ENCODE measurements at regions not wholly inside any gene's neighbourhood (a gene's known extent, or its start where the extent isn't known, plus 50 kb on each side); places are given as distances from the start of the nearest gene placed in this dataset.

DNA sequence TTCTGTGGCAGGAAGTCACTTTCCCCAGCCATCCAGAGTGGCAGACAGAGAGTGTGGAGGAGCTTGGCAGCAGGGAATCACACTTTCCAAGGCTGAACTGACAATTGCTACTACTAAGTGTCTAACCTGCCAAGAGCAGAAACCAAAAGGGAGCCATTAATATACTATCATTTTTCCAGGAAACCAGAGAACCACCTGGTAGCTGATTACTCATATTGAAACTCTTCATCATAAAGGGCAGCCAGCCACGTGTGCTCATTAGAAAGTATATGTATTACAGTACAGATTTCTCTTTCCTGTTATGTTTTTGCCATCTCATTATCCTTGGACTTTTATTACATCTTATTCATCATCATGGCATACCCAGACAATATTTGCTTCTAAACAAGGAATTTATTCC lies 374.9 kb downstream of the GXYLT1 start:
- Mint-ChIP-seq H3K36me3 (no peaks in the 10 kb centered on the region), H3K4me3 (no peak overlapping the region), H3K27ac (no peak overlapping the region), H3K9me3 (peaks cover 4% of the 10 kb centered on the region), H3K27me3 (ENCODE audit: low read depth) (no peaks in the 10 kb centered on the region), H3K4me1 (no peaks in the 10 kb centered on the region)
- TF ChIP-seq RORB (CRISPR knock-in tag; IDR thresholded peaks at IDR 0.05) (no peak), ESRRA (CRISPR knock-in tag; IDR thresholded peaks at IDR 0.05; ENCODE audit: borderline replicate concordance) (no peak)
- TF ChIP-seq, protein P1, sequence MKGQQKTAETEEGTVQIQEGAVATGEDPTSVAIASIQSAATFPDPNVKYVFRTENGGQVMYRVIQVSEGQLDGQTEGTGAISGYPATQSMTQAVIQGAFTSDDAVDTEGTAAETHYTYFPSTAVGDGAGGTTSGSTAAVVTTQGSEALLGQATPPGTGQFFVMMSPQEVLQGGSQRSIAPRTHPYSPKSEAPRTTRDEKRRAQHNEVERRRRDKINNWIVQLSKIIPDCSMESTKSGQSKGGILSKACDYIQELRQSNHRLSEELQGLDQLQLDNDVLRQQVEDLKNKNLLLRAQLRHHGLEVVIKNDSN (CRISPR knock-in tag; IDR thresholded peaks at IDR 0.05), result no peak
- CTCF ChIA-PET, result no interaction called here
- DNase-seq (ENCODE audit: low spot score), result no peak
- ATAC-seq, result no peak
- POLR2A ChIA-PET, result no interaction called here

DNA sequence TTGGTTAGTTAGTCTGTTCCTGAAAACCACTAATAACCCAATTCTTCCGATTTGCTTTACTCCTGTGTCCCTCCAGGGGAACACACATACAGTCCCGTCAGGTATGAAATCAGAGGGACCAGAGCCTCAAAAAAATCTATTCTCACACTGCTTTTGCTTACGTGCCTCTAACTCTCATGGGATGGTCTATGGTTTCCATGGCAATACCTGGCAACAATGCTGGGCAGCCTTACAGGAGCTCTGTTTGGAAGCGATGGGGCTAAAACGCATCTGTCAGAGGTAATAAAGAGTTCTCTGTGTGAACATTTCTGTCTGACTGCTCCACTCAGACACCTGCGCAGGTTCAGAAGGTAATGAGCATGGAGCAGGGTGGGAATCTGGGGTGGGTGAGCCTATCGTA lies 376.2 kb downstream of the GXYLT1 start:
- CTCF ChIA-PET, result no interaction called here
- ATAC-seq (no peak), DNase-seq (ENCODE audit: low spot score) (no peak)
- H3K27ac Mint-ChIP-seq, result no peak overlapping the region
- peaks cover 2% of the 10 kb centered on the region for H3K9me3 Mint-ChIP-seq
- no peak overlapping the region for H3K4me3 Mint-ChIP-seq
- POLR2A ChIA-PET, result no interaction called here
- TF ChIP-seq, protein P2, sequence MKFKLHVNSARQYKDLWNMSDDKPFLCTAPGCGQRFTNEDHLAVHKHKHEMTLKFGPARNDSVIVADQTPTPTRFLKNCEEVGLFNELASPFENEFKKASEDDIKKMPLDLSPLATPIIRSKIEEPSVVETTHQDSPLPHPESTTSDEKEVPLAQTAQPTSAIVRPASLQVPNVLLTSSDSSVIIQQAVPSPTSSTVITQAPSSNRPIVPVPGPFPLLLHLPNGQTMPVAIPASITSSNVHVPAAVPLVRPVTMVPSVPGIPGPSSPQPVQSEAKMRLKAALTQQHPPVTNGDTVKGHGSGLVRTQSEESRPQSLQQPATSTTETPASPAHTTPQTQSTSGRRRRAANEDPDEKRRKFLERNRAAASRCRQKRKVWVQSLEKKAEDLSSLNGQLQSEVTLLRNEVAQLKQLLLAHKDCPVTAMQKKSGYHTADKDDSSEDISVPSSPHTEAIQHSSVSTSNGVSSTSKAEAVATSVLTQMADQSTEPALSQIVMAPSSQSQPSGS (CRISPR knock-in tag; IDR thresholded peaks at IDR 0.05; ENCODE audit: borderline replicate concordance, low read depth), result no peak
- TF ChIP-seq, protein P3, sequence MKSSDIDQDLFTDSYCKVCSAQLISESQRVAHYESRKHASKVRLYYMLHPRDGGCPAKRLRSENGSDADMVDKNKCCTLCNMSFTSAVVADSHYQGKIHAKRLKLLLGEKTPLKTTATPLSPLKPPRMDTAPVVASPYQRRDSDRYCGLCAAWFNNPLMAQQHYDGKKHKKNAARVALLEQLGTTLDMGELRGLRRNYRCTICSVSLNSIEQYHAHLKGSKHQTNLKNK (CRISPR knock-in tag; IDR thresholded peaks at IDR 0.05), result no peak
- no peak for TF ChIP-seq TP53 (CRISPR knock-in tag; IDR thresholded peaks at IDR 0.05)
- TF ChIP-seq NR1H2 (CRISPR knock-in tag; IDR thresholded peaks at IDR 0.05), result no peak
- TF ChIP-seq, protein P4, sequence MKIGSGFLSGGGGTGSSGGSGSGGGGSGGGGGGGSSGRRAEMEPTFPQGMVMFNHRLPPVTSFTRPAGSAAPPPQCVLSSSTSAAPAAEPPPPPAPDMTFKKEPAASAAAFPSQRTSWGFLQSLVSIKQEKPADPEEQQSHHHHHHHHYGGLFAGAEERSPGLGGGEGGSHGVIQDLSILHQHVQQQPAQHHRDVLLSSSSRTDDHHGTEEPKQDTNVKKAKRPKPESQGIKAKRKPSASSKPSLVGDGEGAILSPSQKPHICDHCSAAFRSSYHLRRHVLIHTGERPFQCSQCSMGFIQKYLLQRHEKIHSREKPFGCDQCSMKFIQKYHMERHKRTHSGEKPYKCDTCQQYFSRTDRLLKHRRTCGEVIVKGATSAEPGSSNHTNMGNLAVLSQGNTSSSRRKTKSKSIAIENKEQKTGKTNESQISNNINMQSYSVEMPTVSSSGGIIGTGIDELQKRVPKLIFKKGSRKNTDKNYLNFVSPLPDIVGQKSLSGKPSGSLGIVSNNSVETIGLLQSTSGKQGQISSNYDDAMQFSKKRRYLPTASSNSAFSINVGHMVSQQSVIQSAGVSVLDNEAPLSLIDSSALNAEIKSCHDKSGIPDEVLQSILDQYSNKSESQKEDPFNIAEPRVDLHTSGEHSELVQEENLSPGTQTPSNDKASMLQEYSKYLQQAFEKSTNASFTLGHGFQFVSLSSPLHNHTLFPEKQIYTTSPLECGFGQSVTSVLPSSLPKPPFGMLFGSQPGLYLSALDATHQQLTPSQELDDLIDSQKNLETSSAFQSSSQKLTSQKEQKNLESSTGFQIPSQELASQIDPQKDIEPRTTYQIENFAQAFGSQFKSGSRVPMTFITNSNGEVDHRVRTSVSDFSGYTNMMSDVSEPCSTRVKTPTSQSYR (CRISPR knock-in tag; IDR thresholded peaks at IDR 0.05), result no peak
- TF ChIP-seq PRRX2 (CRISPR knock-in tag; IDR thresholded peaks at IDR 0.05), result no peak
- TF ChIP-seq SOX15 (CRISPR knock-in tag; IDR thresholded peaks at IDR 0.05), result no peak
- TF ChIP-seq, protein P5, sequence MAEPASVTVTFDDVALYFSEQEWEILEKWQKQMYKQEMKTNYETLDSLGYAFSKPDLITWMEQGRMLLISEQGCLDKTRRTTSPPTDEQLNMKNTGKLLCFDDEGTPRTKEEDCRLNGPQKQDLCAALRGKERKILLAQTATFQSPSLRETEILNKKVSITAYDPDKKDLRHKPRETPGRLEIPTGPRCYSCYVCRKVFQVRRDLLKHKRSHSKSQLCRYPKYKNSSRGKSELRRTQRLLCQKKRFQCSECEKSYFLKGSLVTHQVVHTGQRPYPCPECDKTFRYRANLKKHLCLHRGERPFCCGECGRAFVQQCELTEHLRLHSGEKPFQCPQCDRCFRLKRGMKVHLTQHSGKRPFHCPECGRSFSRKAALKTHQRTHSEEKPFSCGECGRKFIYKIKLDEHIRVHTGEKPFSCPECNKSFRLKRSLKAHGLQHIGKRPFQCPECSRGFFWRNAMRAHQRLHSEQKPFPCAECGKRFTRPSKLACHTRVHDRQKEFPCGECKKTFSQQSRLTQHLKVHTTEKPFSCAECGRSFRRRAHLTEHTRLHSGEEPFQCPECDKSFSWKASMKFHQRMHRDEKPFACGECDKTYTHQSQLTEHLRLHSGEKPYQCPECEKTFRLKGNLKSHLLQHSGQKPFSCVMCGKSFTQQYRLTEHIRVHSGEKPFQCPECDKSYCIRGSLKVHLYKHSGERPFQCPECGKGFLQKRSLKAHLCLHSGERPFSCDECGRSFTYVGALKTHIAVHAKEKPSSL (CRISPR knock-in tag; conservative IDR thresholded peaks at IDR 0.05), result no peak
- no peak for TF ChIP-seq RELA (CRISPR knock-in tag; IDR thresholded peaks at IDR 0.05; ENCODE audit: borderline replicate concordance)
- TF ChIP-seq, protein P6, sequence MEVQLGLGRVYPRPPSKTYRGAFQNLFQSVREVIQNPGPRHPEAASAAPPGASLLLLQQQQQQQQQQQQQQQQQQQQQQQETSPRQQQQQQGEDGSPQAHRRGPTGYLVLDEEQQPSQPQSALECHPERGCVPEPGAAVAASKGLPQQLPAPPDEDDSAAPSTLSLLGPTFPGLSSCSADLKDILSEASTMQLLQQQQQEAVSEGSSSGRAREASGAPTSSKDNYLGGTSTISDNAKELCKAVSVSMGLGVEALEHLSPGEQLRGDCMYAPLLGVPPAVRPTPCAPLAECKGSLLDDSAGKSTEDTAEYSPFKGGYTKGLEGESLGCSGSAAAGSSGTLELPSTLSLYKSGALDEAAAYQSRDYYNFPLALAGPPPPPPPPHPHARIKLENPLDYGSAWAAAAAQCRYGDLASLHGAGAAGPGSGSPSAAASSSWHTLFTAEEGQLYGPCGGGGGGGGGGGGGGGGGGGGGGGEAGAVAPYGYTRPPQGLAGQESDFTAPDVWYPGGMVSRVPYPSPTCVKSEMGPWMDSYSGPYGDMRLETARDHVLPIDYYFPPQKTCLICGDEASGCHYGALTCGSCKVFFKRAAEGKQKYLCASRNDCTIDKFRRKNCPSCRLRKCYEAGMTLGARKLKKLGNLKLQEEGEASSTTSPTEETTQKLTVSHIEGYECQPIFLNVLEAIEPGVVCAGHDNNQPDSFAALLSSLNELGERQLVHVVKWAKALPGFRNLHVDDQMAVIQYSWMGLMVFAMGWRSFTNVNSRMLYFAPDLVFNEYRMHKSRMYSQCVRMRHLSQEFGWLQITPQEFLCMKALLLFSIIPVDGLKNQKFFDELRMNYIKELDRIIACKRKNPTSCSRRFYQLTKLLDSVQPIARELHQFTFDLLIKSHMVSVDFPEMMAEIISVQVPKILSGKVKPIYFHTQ (CRISPR knock-in tag; IDR thresholded peaks at IDR 0.05), result no peak
- TF ChIP-seq, protein P1 (CRISPR knock-in tag; IDR thresholded peaks at IDR 0.05), result no peak
- no peak for TF ChIP-seq ATF1 (CRISPR knock-in tag; IDR thresholded peaks at IDR 0.05)
- H3K27me3 Mint-ChIP-seq (ENCODE audit: low read depth), result no peaks in the 10 kb centered on the region
- H3K4me1 Mint-ChIP-seq, result no peaks in the 10 kb centered on the region
- H3K36me3 Mint-ChIP-seq, result no peaks in the 10 kb centered on the region

Measured in WTC11 (cell line).